Endothelial cell of umbilical vein (primary cell): ENCODE measurements at regions not wholly inside any gene's neighbourhood (a gene's known extent, or its start where the extent isn't known, plus 50 kb on each side); places are given as distances from the start of the nearest gene placed in this dataset.

Experiments
- BruUV-seq: library from RNA; stranded (reverse); fragments of 400-500 nt; replicated peaks from 2 replicates; lab custom pipeline; 2021; lab: Mats Ljungman, UMichigan
- CTCF ChIA-PET: fragments of 300-600, 350-600 bp; sonication (Branson Sonifier 250); formaldehyde crosslinking; loops from one replicate; lab custom pipeline; 2021; ENCODE audit warnings: antibody characterized with exemption, inconsistent platforms; lab: Charles Lee
- POLR2A ChIA-PET: fragments of 300-600, 350-600 bp; sonication (Branson Sonifier 250); formaldehyde crosslinking; loops from one replicate; lab custom pipeline; 2021; ENCODE audit warnings: antibody characterized with exemption, inconsistent platforms; lab: Charles Lee
- DNase-seq: peaks from one replicate; pipeline ENCODE4 v3.0.0-alpha.2; 2011; ENCODE audit warnings: low read depth, low spot score
- FAIRE-seq: peaks from 2 replicates; lab custom pipeline; 2011; peaks lifted over from hg19 to GRCh38; lab: Jason Lieb, UNC
- H2AFZ ChIP-seq: 2 replicates; pipeline ENCODE4 v1.6.0; 2012; ENCODE audit warnings: low read depth, low read length, control low read depth, inconsistent platforms
- H3K27ac ChIP-seq: 2 replicates; pipeline ENCODE4 v1.5.1; 2011; ENCODE audit warnings: low read depth, mild to moderate bottlenecking, control low read depth, low read length, moderate library complexity; ENCODE audit not compliant: insufficient read depth
- H3K27me3 ChIP-seq, 2 experiments: 2 replicates each; pipeline versions ENCODE4 v1.6.0 to v1.6.1; 2011; ENCODE audit warnings: low read length in 2 of 2, mixed read lengths in 1 of 2; ENCODE audit not compliant: control insufficient read depth in 2 of 2, insufficient read depth in 2 of 2
- H3K36me3 ChIP-seq, 2 experiments: 2 replicates in 1 of 2; 3 replicates in 1 of 2; pipeline ENCODE4 v1.5.1; 2011; ENCODE audit warnings: low read length in 2 of 2, mild to moderate bottlenecking in 1 of 2, moderate library complexity in 1 of 2; ENCODE audit not compliant: control insufficient read depth in 2 of 2, insufficient read depth in 2 of 2; ENCODE audit errors: extremely low read depth in 1 of 2
- H3K4me1 ChIP-seq: 3 replicates; pipeline ENCODE4 v1.5.1; 2011; ENCODE audit warnings: mild to moderate bottlenecking, low read length; ENCODE audit not compliant: control insufficient read depth, insufficient read depth; ENCODE audit errors: extremely low read depth
- H3K4me2 ChIP-seq: 2 replicates; pipeline ENCODE4 v1.6.1; 2011; ENCODE audit warnings: low read length, control low read depth, mixed read lengths; ENCODE audit not compliant: insufficient read depth
- H3K4me3 ChIP-seq, 3 experiments: fragments of 200-600 bp in 1 of 3; sonication (generic), shearing (Covaris generic) in 1 of 3; replicated peaks in 1 of 3; 2 replicates each; pipeline ENCODE4 v1.5.1; 2011 to 2016; ENCODE audit warnings: control low read depth in 3 of 3, low read length in 3 of 3, mild to moderate bottlenecking in 2 of 3, inconsistent platforms in 1 of 3, low read depth in 1 of 3, moderate library complexity in 1 of 3; ENCODE audit not compliant: insufficient read depth in 1 of 3
- H3K79me2 ChIP-seq: 2 replicates; pipeline ENCODE4 v1.6.0; 2012; ENCODE audit warnings: low read length, inconsistent platforms; ENCODE audit not compliant: control insufficient read depth, insufficient read depth
- H3K9ac ChIP-seq: replicated peaks from 2 replicates; pipeline ENCODE3; 2011; ENCODE audit warnings: low read length, control low read depth; ENCODE audit not compliant: insufficient read depth; ENCODE audit errors: extremely low read depth
- H3K9me1 ChIP-seq: replicated peaks from 3 replicates; pipeline ENCODE4 v1.6.0; 2011; ENCODE audit warnings: mild to moderate bottlenecking, low read length; ENCODE audit not compliant: control insufficient read depth, insufficient read depth; ENCODE audit errors: extremely low read depth
- H3K9me3 ChIP-seq: replicated peaks from 2 replicates; pipeline ENCODE4 v1.5.1; 2012; ENCODE audit warnings: low read length, inconsistent platforms; ENCODE audit not compliant: control insufficient read depth, insufficient read depth
- H4K20me1 ChIP-seq: replicated peaks from 2 replicates; pipeline ENCODE3; 2011; ENCODE audit warnings: mild to moderate bottlenecking, low read length; ENCODE audit not compliant: control insufficient read depth, insufficient read depth; ENCODE audit errors: extremely low read depth
- CTCF ChIP-seq, 2 donors: IDR thresholded peaks; 1 replicate in 1 of 2; 2 replicates in 1 of 2; pipeline ENCODE4 v1.5.1; 2011; ENCODE audit warnings: low read length in 2 of 2, mild to moderate bottlenecking in 2 of 2, moderate library complexity in 2 of 2, control low read depth in 1 of 2, inconsistent platforms in 1 of 2, low read depth in 1 of 2; ENCODE audit not compliant: insufficient read depth in 1 of 2; ENCODE audit errors: extremely low read depth in 1 of 2
- EZH2 ChIP-seq: IDR thresholded peaks from 2 replicates; pipeline ENCODE4 v1.6.1; 2012; ENCODE audit warnings: borderline replicate concordance, low read depth, mild to moderate bottlenecking, moderate library complexity, low read length, inconsistent platforms; ENCODE audit not compliant: severe bottlenecking
- FOS ChIP-seq: IDR thresholded peaks from 2 replicates; pipeline ENCODE4 v1.6.1; 2011; ENCODE audit warnings: mild to moderate bottlenecking, low read length, moderate library complexity, borderline replicate concordance; ENCODE audit not compliant: insufficient read depth
- GATA2 ChIP-seq: IDR thresholded peaks from 2 replicates; pipeline ENCODE4 v1.7.0; 2011; ENCODE audit warnings: low read depth, mild to moderate bottlenecking, moderate library complexity, mixed read lengths, low read length; ENCODE audit not compliant: insufficient read length, insufficient read depth
- JUN ChIP-seq: IDR thresholded peaks from 2 replicates; pipeline ENCODE4 v1.6.1; 2011; ENCODE audit warnings: borderline replicate concordance, low read depth; ENCODE audit not compliant: insufficient read length, insufficient read depth
- MYC ChIP-seq: IDR thresholded peaks from one replicate; pipeline ENCODE4 v1.6.1; 2011; ENCODE audit warnings: mild to moderate bottlenecking, low read depth, low read length
- POLR2A ChIP-seq: IDR thresholded peaks from 2 replicates; pipeline ENCODE4 v1.6.1; 2012; ENCODE audit warnings: low read depth, mild to moderate bottlenecking, control low read depth, low read length
- POLR2AphosphoS5 ChIP-seq: IDR thresholded peaks from 2 replicates; pipeline ENCODE4 v1.6.1; 2012; ENCODE audit warnings: low read depth, mild to moderate bottlenecking, control low read depth, low read length, moderate library complexity; ENCODE audit not compliant: insufficient read depth
- dilution Hi-C: fragments of 300-500 bp; cut with MboI; formaldehyde crosslinking; loops from one replicate; pipeline ENCODE4 v1.15.0; 2019; ENCODE audit warnings: low sequenced_read_pairs; ENCODE audit not compliant: extremely low pct_ligation_motif_present
- intact Hi-C: fragments of 100-400 bp; cut with micrococcal nuclease; formaldehyde crosslinking; loops from one replicate; pipeline ENCODE4 v1.10.0; 2022
- TF ChIP-seq, protein P1 (sequence below): IDR thresholded peaks from 2 replicates; pipeline ENCODE4 v1.6.1; 2011; ENCODE audit not compliant: insufficient read depth, insufficient read length

- no peak for FAIRE-seq
These were observed 195.2 kb downstream of the KLF12 start for GRCh38 chr13:73939071-73939380.

More at GRCh38 chr13:73939071-73939380, 195.2 kb downstream of the KLF12 start:
- H3K4me1 ChIP-seq, result peaks cover 20% of the 10 kb centered on the region
- H4K20me1 ChIP-seq, result no peaks in the 10 kb centered on the region
- ChIA-PET POLR2A (no interaction called here), CTCF (interaction anchor here (0.7 to 1.6 kb wide), 6 partner anchors 8 to 1279 kb away, joined by 3 to 8 read pairs (median 4); no protein-coding TSS in a partner anchor)
- no peaks in the 10 kb centered on the region for H3K9me3 ChIP-seq
- H3K79me2 ChIP-seq, result peaks cover 6% of the 10 kb centered on the region
- dilution Hi-C loops, result no loop called here
- no peak overlapping the region for H3K9ac ChIP-seq
- intact Hi-C loops, result loop anchor here (5.0 kb wide), 1 partner anchor 193 kb away; the partner anchor contains the start of gene KLF12
- H3K4me2 ChIP-seq, result no peak overlapping the region
- no peak overlapping the region for H3K27ac ChIP-seq
- H3K9me1 ChIP-seq, result no peaks in the 10 kb centered on the region
- H2AFZ ChIP-seq, result no peak overlapping the region
- no TSS peak for BruUV-seq
- no peak for DNase-seq
- H3K36me3 ChIP-seq, result no peaks in the 10 kb centered on the region
- TF ChIP-seq JUN (no peak), POLR2A (no peak), FOS (no peak), EZH2 (no peak), GATA2 (no peak), CTCF (IDR thresholded peaks at IDR 0.05; ENCODE audit: extremely low read depth in 1 of 2, insufficient read depth in 1 of 2, low read depth in 1 of 2, low read length in 2 of 2) (no peak), POLR2AphosphoS5 (no peak), MYC (no peak)
- TF ChIP-seq, protein P1, sequence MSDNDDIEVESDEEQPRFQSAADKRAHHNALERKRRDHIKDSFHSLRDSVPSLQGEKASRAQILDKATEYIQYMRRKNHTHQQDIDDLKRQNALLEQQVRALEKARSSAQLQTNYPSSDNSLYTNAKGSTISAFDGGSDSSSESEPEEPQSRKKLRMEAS, result no peak
- H3K4me3 ChIP-seq, result no peak overlapping the region
- H3K27me3 ChIP-seq, result no peaks in the 10 kb centered on the region
